ENCODE measurements at regions not wholly inside any gene's neighbourhood (a gene's known extent, or its start where the extent isn't known, plus 50 kb on each side); places are given as distances from the start of the nearest gene placed in this dataset.

GRCh38 chr3:35486295-35486694, 153.0 kb upstream of the ARPP21 start:
- TF ChIP-seq, protein P1, sequence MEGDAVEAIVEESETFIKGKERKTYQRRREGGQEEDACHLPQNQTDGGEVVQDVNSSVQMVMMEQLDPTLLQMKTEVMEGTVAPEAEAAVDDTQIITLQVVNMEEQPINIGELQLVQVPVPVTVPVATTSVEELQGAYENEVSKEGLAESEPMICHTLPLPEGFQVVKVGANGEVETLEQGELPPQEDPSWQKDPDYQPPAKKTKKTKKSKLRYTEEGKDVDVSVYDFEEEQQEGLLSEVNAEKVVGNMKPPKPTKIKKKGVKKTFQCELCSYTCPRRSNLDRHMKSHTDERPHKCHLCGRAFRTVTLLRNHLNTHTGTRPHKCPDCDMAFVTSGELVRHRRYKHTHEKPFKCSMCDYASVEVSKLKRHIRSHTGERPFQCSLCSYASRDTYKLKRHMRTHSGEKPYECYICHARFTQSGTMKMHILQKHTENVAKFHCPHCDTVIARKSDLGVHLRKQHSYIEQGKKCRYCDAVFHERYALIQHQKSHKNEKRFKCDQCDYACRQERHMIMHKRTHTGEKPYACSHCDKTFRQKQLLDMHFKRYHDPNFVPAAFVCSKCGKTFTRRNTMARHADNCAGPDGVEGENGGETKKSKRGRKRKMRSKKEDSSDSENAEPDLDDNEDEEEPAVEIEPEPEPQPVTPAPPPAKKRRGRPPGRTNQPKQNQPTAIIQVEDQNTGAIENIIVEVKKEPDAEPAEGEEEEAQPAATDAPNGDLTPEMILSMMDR (IDR thresholded peaks at IDR 0.05): no peak
- TF ChIP-seq POLR2A (IDR thresholded peaks at IDR 0.05): no peak

Data from lower leg skin (tissue), 3 donors.